ENCODE measurements at regions not wholly inside any gene's neighbourhood (a gene's known extent, or its start where the extent isn't known, plus 50 kb on each side); places are given as distances from the start of the nearest gene placed in this dataset.
"Not testable (repeated sequence)": the region's sequence is repeated elsewhere in the genome, so short reads cannot be mapped to it uniquely, and the experiment has no call there.

DNA sequence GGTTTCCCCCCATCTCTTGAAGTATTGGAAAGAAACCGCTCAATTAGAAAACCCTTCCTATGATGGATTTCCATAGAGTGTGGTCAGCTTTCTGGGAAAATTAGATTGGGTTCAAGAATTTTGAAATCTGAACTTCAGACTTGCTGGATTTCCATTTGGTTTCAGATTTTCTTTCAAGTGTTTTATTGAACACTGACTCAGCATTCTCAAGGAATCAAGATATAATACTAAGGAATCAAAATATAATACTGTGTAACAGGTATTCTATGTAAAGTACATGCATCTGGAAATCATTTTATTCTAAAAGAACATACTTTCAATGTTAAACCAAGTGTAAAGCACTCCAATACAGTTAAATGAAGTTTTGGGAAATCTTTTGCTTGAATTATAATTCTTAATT, 94.7 kb upstream of the CCN2 start:
- H3K4me3 ChIP-seq (ENCODE audit: low read length) = no peak overlapping the region
- H3K4me1 ChIP-seq (ENCODE audit: control insufficient read depth, insufficient read depth, low read length) = no peaks in the 10 kb centered on the region
- no CpG with 5 or more reads among the region's 1 CpG for WGBS (ENCODE audit: insufficient coverage)
- no peak overlapping the region for H3K27ac ChIP-seq (ENCODE audit: low read length)
- no peaks in the 10 kb centered on the region for H3K27me3 ChIP-seq (ENCODE audit: control insufficient read depth, insufficient read depth, low read length)
- DNase-seq = peak; percentile 25
- H3K36me3 ChIP-seq (ENCODE audit: control insufficient read depth, insufficient read depth, low read length) = no peaks in the 10 kb centered on the region
- H3K9me3 ChIP-seq (replicated peaks; ENCODE audit: control insufficient read depth, low read depth, low read length) = peaks cover 4% of the 10 kb centered on the region

DNA sequence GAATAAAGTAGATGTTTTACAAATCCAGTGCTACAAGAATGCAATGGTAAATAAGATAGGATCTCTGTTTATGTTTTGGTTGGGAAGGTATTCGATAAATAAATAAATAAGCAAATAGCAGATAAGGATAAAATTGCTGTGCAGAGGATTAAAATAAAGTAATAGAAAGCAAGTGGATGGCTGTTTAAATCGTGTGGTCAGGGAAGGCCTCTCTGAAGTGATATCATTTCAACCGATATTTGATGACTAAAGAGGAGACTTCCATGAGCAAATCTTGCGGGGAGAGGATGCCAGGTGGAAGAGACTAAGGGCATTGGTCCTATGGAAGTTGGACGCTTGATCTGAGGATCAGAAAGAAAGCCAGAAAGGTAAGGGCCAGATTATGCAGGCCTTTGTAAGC, 92.0 kb upstream of the CCN2 start:
- no peak overlapping the region for H3K27ac ChIP-seq (ENCODE audit: low read length)
- WGBS (ENCODE audit: insufficient coverage) = 85% methylated on average over 5 of the region's 5 CpGs
- no peaks in the 10 kb centered on the region for H3K27me3 ChIP-seq (ENCODE audit: control insufficient read depth, insufficient read depth, low read length)
- DNase-seq = no peak
- no peaks in the 10 kb centered on the region for H3K36me3 ChIP-seq (ENCODE audit: control insufficient read depth, insufficient read depth, low read length)
- H3K4me3 ChIP-seq (ENCODE audit: low read length) = no peak overlapping the region
- H3K4me1 ChIP-seq (ENCODE audit: control insufficient read depth, insufficient read depth, low read length) = no peaks in the 10 kb centered on the region
- peaks cover 1% of the 10 kb centered on the region for H3K9me3 ChIP-seq (replicated peaks; ENCODE audit: control insufficient read depth, low read depth, low read length)

DNA sequence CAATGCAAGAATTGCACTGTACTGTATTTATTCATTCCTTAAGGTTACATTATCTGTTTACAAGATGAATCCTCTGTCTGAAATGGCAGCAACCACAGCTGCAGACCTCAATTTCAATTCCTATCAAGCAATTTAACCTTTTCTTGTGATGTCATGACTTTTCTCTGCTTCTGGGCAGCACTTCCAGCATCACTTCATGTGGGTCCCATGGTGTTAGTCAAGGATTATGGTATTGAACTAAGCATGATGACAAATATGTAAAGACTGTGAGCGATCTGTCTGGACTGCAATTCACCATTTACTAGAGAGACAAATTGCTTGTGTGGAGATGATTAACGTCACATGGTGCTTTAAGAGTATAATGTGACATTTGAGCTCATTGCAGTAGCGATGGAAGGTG, 90.5 kb upstream of the CCN2 start:
- H3K36me3 ChIP-seq (ENCODE audit: control insufficient read depth, insufficient read depth, low read length) = no peaks in the 10 kb centered on the region
- no peaks in the 10 kb centered on the region for H3K4me1 ChIP-seq (ENCODE audit: control insufficient read depth, insufficient read depth, low read length)
- H3K9me3 ChIP-seq (replicated peaks; ENCODE audit: control insufficient read depth, low read depth, low read length) = no peaks in the 10 kb centered on the region
- DNase-seq = no peak
- 86% methylated on average over 1 of the region's 3 CpGs for WGBS (ENCODE audit: insufficient coverage)
- no peaks in the 10 kb centered on the region for H3K27me3 ChIP-seq (ENCODE audit: control insufficient read depth, insufficient read depth, low read length)
- H3K4me3 ChIP-seq (ENCODE audit: low read length) = no peak overlapping the region
- no peak overlapping the region for H3K27ac ChIP-seq (ENCODE audit: low read length)

DNA sequence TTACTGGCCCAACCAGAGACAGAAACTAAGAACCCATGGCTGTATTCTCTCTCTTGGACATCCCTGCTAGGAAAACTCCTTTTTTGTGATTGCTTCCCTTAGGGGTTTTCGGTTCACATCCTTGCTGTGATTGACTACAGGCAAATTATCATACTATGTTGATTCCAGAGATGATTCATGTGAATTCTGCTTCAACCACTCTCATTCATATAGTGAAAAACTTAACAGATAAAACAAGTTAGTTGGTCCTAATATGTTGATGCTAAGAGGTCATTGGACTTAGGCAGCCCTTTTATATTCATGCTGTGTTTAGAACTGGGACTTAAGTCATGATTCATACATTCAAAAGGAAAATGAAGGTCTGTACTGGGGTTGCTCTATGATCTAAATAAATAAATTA, 76.9 kb upstream of the CCN2 start:
- Histone ChIP-seq H3K36me3 (ENCODE audit: control insufficient read depth, insufficient read depth, low read length) (no peaks in the 10 kb centered on the region), H3K27me3 (ENCODE audit: control insufficient read depth, insufficient read depth, low read length) (no peaks in the 10 kb centered on the region), H3K4me3 (ENCODE audit: low read length) (no peak overlapping the region), H3K9me3 (replicated peaks; ENCODE audit: control insufficient read depth, low read depth, low read length) (no peaks in the 10 kb centered on the region), H3K4me1 (ENCODE audit: control insufficient read depth, insufficient read depth, low read length) (no peaks in the 10 kb centered on the region), H3K27ac (ENCODE audit: low read length) (no peak overlapping the region)
- WGBS (ENCODE audit: insufficient coverage) = no CpG with 5 or more reads among the region's 1 CpG
- DNase-seq = no peak

DNA sequence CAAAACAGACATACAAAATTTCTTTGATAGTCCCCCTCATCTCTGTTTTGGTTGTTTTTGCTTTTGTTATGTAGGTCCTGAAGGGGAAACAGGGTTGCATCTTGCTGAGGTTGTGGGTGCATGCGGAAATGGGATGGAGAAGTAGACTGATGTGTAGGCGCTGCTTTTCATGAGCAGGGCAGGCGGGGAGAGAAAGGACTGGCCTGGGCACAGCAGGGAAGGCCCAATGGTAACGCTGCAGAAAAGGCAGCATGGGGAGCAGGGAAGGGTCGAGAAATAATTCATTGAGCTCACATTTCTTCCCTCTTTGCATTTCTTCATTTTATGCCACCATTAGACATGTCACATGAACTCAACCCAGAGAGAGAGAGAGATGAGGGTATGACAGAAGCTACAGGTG, 74.3 kb upstream of the CCN2 start:
- 97% methylated on average over 3 of the region's 5 CpGs for WGBS (ENCODE audit: insufficient coverage)
- no peak overlapping the region for H3K4me3 ChIP-seq (ENCODE audit: low read length)

DNA sequence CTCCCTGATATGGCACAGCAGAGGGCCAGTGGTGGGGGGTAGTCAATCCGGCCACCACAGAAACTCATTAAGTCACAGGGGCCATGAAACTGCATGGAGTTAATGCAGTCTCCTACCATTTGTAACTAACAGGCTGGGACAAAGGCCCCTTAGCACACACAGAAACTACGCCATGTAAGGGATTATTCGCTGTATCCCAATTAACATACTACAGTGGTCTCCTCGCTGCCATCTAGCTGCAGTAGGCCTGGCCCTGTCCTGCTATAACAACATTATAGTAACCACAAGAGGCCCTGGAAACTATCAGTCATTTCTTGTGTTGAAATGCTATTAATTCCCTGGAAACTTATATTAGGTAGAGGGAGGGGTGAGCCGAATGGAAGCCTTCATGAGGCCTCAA, 72.3 kb upstream of the CCN2 start:
- Histone ChIP-seq H3K27me3 (ENCODE audit: control insufficient read depth, insufficient read depth, low read length) (no peaks in the 10 kb centered on the region), H3K4me3 (ENCODE audit: low read length) (no peak overlapping the region), H3K36me3 (ENCODE audit: control insufficient read depth, insufficient read depth, low read length) (no peaks in the 10 kb centered on the region), H3K9me3 (replicated peaks; ENCODE audit: control insufficient read depth, low read depth, low read length) (no peaks in the 10 kb centered on the region), H3K4me1 (ENCODE audit: control insufficient read depth, insufficient read depth, low read length) (peaks cover 2% of the 10 kb centered on the region), H3K27ac (ENCODE audit: low read length) (no peak overlapping the region)
- 100% methylated on average over 3 of the region's 5 CpGs for WGBS (ENCODE audit: insufficient coverage)
- no peak for DNase-seq

More for the DNA sequence above, 74.3 kb upstream of the CCN2 start:
- Histone ChIP-seq H3K27me3 (ENCODE audit: control insufficient read depth, insufficient read depth, low read length) (no peaks in the 10 kb centered on the region), H3K9me3 (replicated peaks; ENCODE audit: control insufficient read depth, low read depth, low read length) (no peaks in the 10 kb centered on the region), H3K27ac (ENCODE audit: low read length) (no peak overlapping the region), H3K36me3 (ENCODE audit: control insufficient read depth, insufficient read depth, low read length) (no peaks in the 10 kb centered on the region), H3K4me1 (ENCODE audit: control insufficient read depth, insufficient read depth, low read length) (no peaks in the 10 kb centered on the region)
- no peak for DNase-seq

DNA sequence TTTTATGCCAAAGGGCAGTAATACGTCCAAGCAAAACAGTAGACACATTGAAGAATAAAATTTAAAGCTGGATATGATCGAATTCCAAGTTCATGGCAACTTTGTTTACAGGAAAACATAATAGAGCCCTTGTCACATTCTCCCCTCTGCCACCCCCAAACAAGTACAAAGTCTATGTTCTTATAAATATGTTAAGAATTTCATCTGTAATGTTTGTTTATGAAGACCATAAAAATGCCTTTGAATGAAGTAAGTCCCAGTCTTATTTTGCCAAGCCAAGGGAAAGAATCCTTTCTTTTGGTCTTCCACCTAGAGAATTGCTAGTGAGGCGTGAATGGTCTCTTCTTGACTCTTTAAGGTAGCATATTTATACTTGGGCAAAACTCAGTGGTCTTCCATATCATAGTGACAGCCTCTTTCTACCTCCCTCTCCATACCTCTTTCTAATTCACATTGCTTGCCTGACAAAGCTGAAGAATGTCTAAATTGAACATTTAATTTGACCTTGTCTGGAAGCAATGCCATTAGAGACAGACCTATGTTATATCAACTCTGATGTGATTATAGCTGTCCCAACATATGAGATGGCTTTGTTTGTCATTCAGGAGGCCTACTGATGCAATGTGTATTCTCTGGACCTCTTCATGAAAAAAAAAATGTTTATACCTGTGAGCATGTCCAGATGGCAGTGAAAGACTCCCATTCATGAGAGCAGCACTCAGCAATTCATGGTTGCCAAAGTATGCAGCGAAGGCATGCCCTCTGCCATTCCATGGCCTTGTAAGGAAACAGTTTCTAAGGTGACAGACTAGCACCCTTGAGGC, 70.6 kb upstream of the CCN2 start:
- no peak for DNase-seq
- Histone ChIP-seq H3K4me3 (ENCODE audit: low read length) (no peak overlapping the region), H3K27ac (ENCODE audit: low read length) (no peak overlapping the region), H3K36me3 (ENCODE audit: control insufficient read depth, insufficient read depth, low read length) (no peaks in the 10 kb centered on the region), H3K9me3 (replicated peaks; ENCODE audit: control insufficient read depth, low read depth, low read length) (no peaks in the 10 kb centered on the region), H3K4me1 (ENCODE audit: control insufficient read depth, insufficient read depth, low read length) (peaks cover 2% of the 10 kb centered on the region), H3K27me3 (ENCODE audit: control insufficient read depth, insufficient read depth, low read length) (no peaks in the 10 kb centered on the region)
- WGBS (ENCODE audit: insufficient coverage) = 82% methylated on average over 1 of the region's 4 CpGs

DNA sequence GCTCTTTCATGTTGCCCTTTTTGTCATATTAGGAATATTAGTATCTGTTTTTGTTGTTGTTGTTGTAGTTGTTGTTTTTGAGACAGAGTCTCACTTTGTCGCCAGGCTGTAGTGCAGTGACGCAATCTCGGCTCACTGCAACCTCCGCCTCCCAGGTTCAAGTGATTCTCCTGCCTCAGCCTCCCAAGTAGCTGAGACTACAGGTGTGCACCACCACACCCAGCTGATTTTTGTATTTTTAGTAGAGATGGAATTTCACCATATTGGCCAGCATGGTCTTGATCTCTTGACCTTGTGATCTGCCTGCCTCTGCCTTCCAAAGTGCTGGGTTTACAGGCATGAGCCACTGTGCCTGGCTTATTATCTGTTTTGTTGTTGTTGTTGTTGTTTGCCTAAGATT, 69.7 kb upstream of the CCN2 start:
- not testable (repeated sequence) for H3K9me3 ChIP-seq (replicated peaks; ENCODE audit: control insufficient read depth, low read depth, low read length); H3K36me3 ChIP-seq (ENCODE audit: control insufficient read depth, insufficient read depth, low read length); H3K27me3 ChIP-seq (ENCODE audit: control insufficient read depth, insufficient read depth, low read length); H3K4me1 ChIP-seq (ENCODE audit: control insufficient read depth, insufficient read depth, low read length); H3K27ac ChIP-seq (ENCODE audit: low read length); H3K4me3 ChIP-seq (ENCODE audit: low read length); DNase-seq
- WGBS (ENCODE audit: insufficient coverage) = no CpG with 5 or more reads among the region's 4 CpGs

DNA sequence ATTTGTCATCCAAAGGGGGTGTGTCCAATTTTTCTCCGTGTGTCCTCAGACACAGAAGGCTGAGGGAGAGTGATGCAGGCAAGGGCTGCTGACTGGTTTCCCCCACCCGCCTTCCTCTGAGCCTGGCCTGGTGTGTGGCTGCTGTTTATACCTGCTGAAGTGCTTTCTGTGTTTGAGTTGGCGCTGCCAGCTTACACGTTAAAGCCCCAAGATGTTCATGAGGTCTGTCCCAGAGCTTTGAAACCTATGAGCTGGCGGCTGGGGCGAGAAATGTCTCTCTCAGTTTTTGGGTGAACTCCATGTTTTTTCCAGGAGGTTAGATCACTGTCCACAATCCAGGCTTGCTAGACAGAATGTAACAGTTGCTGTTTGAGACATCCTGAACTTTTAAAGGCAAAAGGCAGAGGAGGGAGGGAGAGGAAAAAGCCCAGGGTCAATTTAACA, 69.0 kb upstream of the CCN2 start:
- 55% methylated on average over 5 of the region's 6 CpGs for WGBS (ENCODE audit: insufficient coverage)
- Histone ChIP-seq H3K4me3 (ENCODE audit: low read length) (no peak overlapping the region), H3K4me1 (ENCODE audit: control insufficient read depth, insufficient read depth, low read length) (peaks cover 2% of the 10 kb centered on the region), H3K27me3 (ENCODE audit: control insufficient read depth, insufficient read depth, low read length) (no peaks in the 10 kb centered on the region), H3K36me3 (ENCODE audit: control insufficient read depth, insufficient read depth, low read length) (no peaks in the 10 kb centered on the region), H3K27ac (ENCODE audit: low read length) (peak overlapping the region; percentile 38), H3K9me3 (replicated peaks; ENCODE audit: control insufficient read depth, low read depth, low read length) (no peaks in the 10 kb centered on the region)
- DNase-seq = peak; percentile 79

DNA sequence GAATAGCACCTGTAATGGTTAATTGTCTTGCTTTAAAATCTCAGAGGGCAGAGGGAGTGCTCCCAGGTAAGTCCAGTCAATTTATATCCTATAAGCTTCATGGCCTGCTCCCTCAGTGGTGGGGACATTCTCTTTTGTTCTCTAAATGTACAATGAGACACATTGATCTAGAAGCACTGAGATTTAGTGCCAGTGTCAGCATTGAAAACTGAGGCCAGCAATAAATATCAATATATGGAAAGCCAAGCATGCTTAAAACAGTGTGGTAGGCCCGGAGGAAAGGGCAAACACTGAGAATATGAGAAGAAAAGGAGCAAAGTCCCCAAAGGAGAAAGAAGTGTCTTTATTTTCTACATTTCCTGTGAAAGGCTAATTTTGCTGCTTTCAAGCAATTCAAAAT, 68.4 kb upstream of the CCN2 start:
- H3K36me3 ChIP-seq (ENCODE audit: control insufficient read depth, insufficient read depth, low read length) = no peaks in the 10 kb centered on the region
- DNase-seq = no peak
- peaks cover 2% of the 10 kb centered on the region for H3K4me1 ChIP-seq (ENCODE audit: control insufficient read depth, insufficient read depth, low read length)
- WGBS (ENCODE audit: insufficient coverage) = no CpG with 5 or more reads among the region's 1 CpG
- H3K9me3 ChIP-seq (replicated peaks; ENCODE audit: control insufficient read depth, low read depth, low read length) = no peaks in the 10 kb centered on the region
- no peak overlapping the region for H3K4me3 ChIP-seq (ENCODE audit: low read length)
- H3K27me3 ChIP-seq (ENCODE audit: control insufficient read depth, insufficient read depth, low read length) = no peaks in the 10 kb centered on the region
- H3K27ac ChIP-seq (ENCODE audit: low read length) = no peak overlapping the region

DNA sequence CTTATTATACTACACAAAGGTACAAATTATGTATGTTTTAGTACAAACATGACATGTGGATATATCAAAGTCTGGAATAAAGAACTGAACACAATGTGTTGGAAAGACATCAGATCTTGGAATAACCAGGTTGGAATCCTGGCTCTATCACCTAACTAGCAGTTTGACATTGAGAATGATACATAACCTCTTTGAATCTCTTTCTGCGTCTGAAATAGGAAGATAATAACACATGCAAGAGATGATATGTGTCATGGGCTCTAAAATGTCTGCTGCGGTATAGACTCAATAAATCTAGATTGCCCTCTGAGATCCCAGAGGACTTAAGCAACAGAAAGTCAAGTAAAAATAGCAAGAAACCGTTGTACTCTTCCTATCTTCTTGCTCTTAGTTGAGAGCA, 66.8 kb upstream of the CCN2 start:
- no peaks in the 10 kb centered on the region for H3K9me3 ChIP-seq (replicated peaks; ENCODE audit: control insufficient read depth, low read depth, low read length)
- peaks cover 2% of the 10 kb centered on the region for H3K4me1 ChIP-seq (ENCODE audit: control insufficient read depth, insufficient read depth, low read length)
- WGBS (ENCODE audit: insufficient coverage) = 100% methylated on average over 2 of the region's 3 CpGs
- H3K4me3 ChIP-seq (ENCODE audit: low read length) = no peak overlapping the region
- no peak for DNase-seq
- no peak overlapping the region for H3K27ac ChIP-seq (ENCODE audit: low read length)
- no peaks in the 10 kb centered on the region for H3K36me3 ChIP-seq (ENCODE audit: control insufficient read depth, insufficient read depth, low read length)
- H3K27me3 ChIP-seq (ENCODE audit: control insufficient read depth, insufficient read depth, low read length) = no peaks in the 10 kb centered on the region
